Neutrophil (primary cell): ENCODE measurements at regions not wholly inside any gene's neighbourhood (a gene's known extent, or its start where the extent isn't known, plus 50 kb on each side); places are given as distances from the start of the nearest gene placed in this dataset.

Experiments
- H3K27ac ChIP-seq: fragments of 200-600 bp; sonication (generic); 2 replicates; pipeline ENCODE4 v1.5.1; 2016; ENCODE audit warnings: mild to moderate bottlenecking, moderate library complexity
- H3K27me3 ChIP-seq: fragments of 200-600 bp; sonication (generic); 2 replicates; pipeline ENCODE4 v1.6.0; 2016; ENCODE audit warnings: mild to moderate bottlenecking
- H3K36me3 ChIP-seq: fragments of 200-600 bp; sonication (generic); 2 replicates; pipeline ENCODE4 v1.5.1; 2017
- H3K4me1 ChIP-seq, 2 experiments: fragments of 200-600 bp in 1 of 2; sonication (generic) in 1 of 2; 1 replicate in 1 of 2; 2 replicates in 1 of 2; pipeline versions ENCODE4 v1.5.1 to v1.6.1; 2013 to 2016; ENCODE audit warnings: low read depth in 1 of 2, low read length in 1 of 2, mild to moderate bottlenecking in 1 of 2, moderate library complexity in 1 of 2; ENCODE audit not compliant: control insufficient read depth in 1 of 2, insufficient read depth in 1 of 2
- H3K4me3 ChIP-seq, 2 experiments: fragments of 200-600 bp in 1 of 2; sonication (generic) in 1 of 2; 1 replicate in 1 of 2; 2 replicates in 1 of 2; pipeline ENCODE4 v1.5.1; 2013 to 2016; ENCODE audit warnings: low read depth in 1 of 2, low read length in 1 of 2, mild to moderate bottlenecking in 1 of 2, moderate library complexity in 1 of 2
- H3K9me3 ChIP-seq: fragments of 200-600 bp; sonication (generic); 2 replicates; pipeline ENCODE4 v1.5.1; 2016
- CTCF ChIP-seq: fragments of 200-600 bp; sonication (generic); IDR thresholded peaks from 2 replicates; pipeline ENCODE4 v1.5.1; 2016; ENCODE audit warnings: antibody characterized with exemption

GRCh38 chr5:58072300-58072965 lies 387.5 kb downstream of the PLK2 start:
- Histone ChIP-seq H3K27me3 (no peaks in the 10 kb centered on the region), H3K9me3 (no peaks in the 10 kb centered on the region), H3K36me3 (no peaks in the 10 kb centered on the region), H3K27ac (no peak overlapping the region), H3K4me1 (no peaks in the 10 kb centered on the region), H3K4me3 (no peak overlapping the region)
- no peak for TF ChIP-seq CTCF

GRCh38 chr5:58071566-58071965 lies 388.3 kb downstream of the PLK2 start:
- no peak overlapping the region for H3K27ac ChIP-seq
- no peak for TF ChIP-seq CTCF
- no peaks in the 10 kb centered on the region for H3K9me3 ChIP-seq
- no peak overlapping the region for H3K4me3 ChIP-seq
- H3K27me3 ChIP-seq = no peaks in the 10 kb centered on the region
- no peaks in the 10 kb centered on the region for H3K4me1 ChIP-seq
- no peaks in the 10 kb centered on the region for H3K36me3 ChIP-seq

GRCh38 chr5:58069846-58070245 lies 390.0 kb downstream of the PLK2 start:
- H3K9me3 ChIP-seq = no peaks in the 10 kb centered on the region
- no peaks in the 10 kb centered on the region for H3K27me3 ChIP-seq
- H3K27ac ChIP-seq = no peak overlapping the region
- no peaks in the 10 kb centered on the region for H3K36me3 ChIP-seq
- TF ChIP-seq CTCF = no peak
- no peaks in the 10 kb centered on the region for H3K4me1 ChIP-seq
- H3K4me3 ChIP-seq = no peak overlapping the region

- no peak for TF ChIP-seq CTCF
- Histone ChIP-seq H3K27ac (no peak overlapping the region), H3K4me3 (no peak overlapping the region), H3K4me1 (no peaks in the 10 kb centered on the region), H3K27me3 (no peaks in the 10 kb centered on the region), H3K9me3 (no peaks in the 10 kb centered on the region), H3K36me3 (no peaks in the 10 kb centered on the region)
Observed at GRCh38 chr5:58069016-58069705, 390.7 kb downstream of the PLK2 start.

DNA sequence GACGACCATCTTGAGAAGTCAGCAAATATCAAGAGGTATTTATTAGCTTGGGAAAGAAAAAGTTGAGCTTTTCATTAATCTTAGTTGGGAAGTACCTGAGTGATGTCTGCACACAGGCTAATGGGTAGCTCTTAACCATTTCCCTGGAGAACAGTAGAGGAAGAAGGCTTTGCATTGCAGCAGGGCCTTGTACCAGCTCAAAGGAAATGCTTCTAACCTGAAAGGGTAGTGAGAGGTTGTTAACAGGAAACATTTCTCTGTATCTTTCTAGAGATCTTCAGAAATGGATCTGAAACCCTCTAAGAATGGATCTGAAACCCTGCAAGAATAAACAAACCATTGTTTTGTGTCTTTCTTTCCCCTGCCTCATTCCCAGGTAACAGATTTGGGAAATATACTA lies 393.3 kb downstream of the PLK2 start:
- Histone ChIP-seq H3K9me3 (no peaks in the 10 kb centered on the region), H3K36me3 (no peaks in the 10 kb centered on the region), H3K4me3 (no peak overlapping the region), H3K4me1 (no peaks in the 10 kb centered on the region), H3K27ac (no peak overlapping the region), H3K27me3 (no peaks in the 10 kb centered on the region)
- TF ChIP-seq CTCF = no peak
